Heart left ventricle (tissue), 13 donors: ENCODE measurements at regions not wholly inside any gene's neighbourhood (a gene's known extent, or its start where the extent isn't known, plus 50 kb on each side); places are given as distances from the start of the nearest gene placed in this dataset.

Source experiments
- POLR2A ChIP-seq, 2 donors: fragments of 450-650 bp; IDR thresholded peaks; one replicate each; pipeline ENCODE4 v1.6.1; 2017; ENCODE audit warnings: antibody characterized with exemption in 2 of 2, mild to moderate bottlenecking in 2 of 2, moderate library complexity in 2 of 2
- TF ChIP-seq, protein P1 (sequence below), 12 donors: fragments of 200-600 bp; sonication (generic) in 4 of 12; IDR thresholded peaks; one replicate each; pipeline versions ENCODE4 v1.5.0 to v1.8.0; 2018 to 2022; ENCODE audit warnings: antibody characterized with exemption in 12 of 12, mild to moderate bottlenecking in 5 of 12
- donor health status: ischemic (EF 13 %, LVEDD 7.1; RV severe dilation, severe dysfunction).
- donor health status: DM: no; HTN: yes; CAD: no.
- donor health status: DM: no; HTN: no; CAD: no.
- donor health status: ischemic (EF 25% LVEDD 6.9; RV normal size, moderate dysfunction).
- donor health status: ischemic (EF 25% LVEDD 5.7; RV mildly dilated, moderate dysfunction).
- donor health status: ischemic (EF 35%, LVEDD 5.7; RV mildly dilated, moderate dysfunction).
- donor health status: nonischemic (EF 11% LVEDD 7.7; RV severe dilation, severe dysfunction).
- donor health status: DM: yes; HTN: yes; CAD: no.
- donor health status: PGD.
- donor health status: ischemic (EF 29% LVEDD 5.4; RV normal size, mild dysfunction).
- donor health status: nonischemic (EF 23%, LVEDD 6.1; RV moderate dilation, normal function).

GRCh38 chr19:23855676-23856075 lies 59.0 kb upstream of the ZNF726 start:
- TF ChIP-seq, protein P1, sequence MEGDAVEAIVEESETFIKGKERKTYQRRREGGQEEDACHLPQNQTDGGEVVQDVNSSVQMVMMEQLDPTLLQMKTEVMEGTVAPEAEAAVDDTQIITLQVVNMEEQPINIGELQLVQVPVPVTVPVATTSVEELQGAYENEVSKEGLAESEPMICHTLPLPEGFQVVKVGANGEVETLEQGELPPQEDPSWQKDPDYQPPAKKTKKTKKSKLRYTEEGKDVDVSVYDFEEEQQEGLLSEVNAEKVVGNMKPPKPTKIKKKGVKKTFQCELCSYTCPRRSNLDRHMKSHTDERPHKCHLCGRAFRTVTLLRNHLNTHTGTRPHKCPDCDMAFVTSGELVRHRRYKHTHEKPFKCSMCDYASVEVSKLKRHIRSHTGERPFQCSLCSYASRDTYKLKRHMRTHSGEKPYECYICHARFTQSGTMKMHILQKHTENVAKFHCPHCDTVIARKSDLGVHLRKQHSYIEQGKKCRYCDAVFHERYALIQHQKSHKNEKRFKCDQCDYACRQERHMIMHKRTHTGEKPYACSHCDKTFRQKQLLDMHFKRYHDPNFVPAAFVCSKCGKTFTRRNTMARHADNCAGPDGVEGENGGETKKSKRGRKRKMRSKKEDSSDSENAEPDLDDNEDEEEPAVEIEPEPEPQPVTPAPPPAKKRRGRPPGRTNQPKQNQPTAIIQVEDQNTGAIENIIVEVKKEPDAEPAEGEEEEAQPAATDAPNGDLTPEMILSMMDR (IDR thresholded peaks at IDR 0.05): no peak
- TF ChIP-seq POLR2A (IDR thresholded peaks at IDR 0.05): no peak
